Stimulated activated effector memory CD8-positive, alpha-beta T cell treated with anti-CD3 and anti-CD28 coated beads, Interleukin-12 subunit alpha, Interleukin-12 subunit beta, amount 100 ng/mL, for 72 hours (primary cell): ENCODE measurements at regions not wholly inside any gene's neighbourhood (a gene's known extent, or its start where the extent isn't known, plus 50 kb on each side); places are given as distances from the start of the nearest gene placed in this dataset.

Experiments used
- ATAC-seq: fragments of 150-1000 bp; cut with Tn5 transposase; 2 replicates; pipeline ENCODE4 v1.10.0; 2021
- DNase-seq, 2 donors: peaks; one replicate each; pipeline ENCODE4 v3.0.0; 2021 to 2022; ENCODE audit warnings: low spot score in 2 of 2
- H3K27ac Mint-ChIP-seq: one replicate; pipeline ENCODE4 v1.8.0; 2022; ENCODE audit warnings: mild to moderate bottlenecking, mixed read lengths
- H3K36me3 Mint-ChIP-seq: one replicate; pipeline ENCODE4 v1.8.0; 2022; ENCODE audit warnings: mild to moderate bottlenecking, mixed read lengths
- H3K4me1 Mint-ChIP-seq: one replicate; pipeline ENCODE4 v1.8.0; 2022; ENCODE audit warnings: mixed read lengths
- H3K4me3 Mint-ChIP-seq: one replicate; pipeline ENCODE4 v1.8.0; 2022; ENCODE audit warnings: mild to moderate bottlenecking, mixed read lengths
- H3K9me3 Mint-ChIP-seq: one replicate; pipeline ENCODE4 v1.8.0; 2022; ENCODE audit warnings: mixed read lengths

GRCh38 chr6:30396833-30397479, 52.0 kb downstream of the RPP21 start:
- peak; percentile 87 to 93 for DNase-seq
- H3K27ac Mint-ChIP-seq = no peak overlapping the region
- no peaks in the 10 kb centered on the region for H3K9me3 Mint-ChIP-seq
- H3K36me3 Mint-ChIP-seq = no peaks in the 10 kb centered on the region
- H3K4me3 Mint-ChIP-seq = no peak overlapping the region
- no peaks in the 10 kb centered on the region for H3K4me1 Mint-ChIP-seq
- peak; percentile 97 for ATAC-seq

- no peak for ATAC-seq
- Mint-ChIP-seq H3K36me3 (no peaks in the 10 kb centered on the region), H3K4me3 (no peak overlapping the region), H3K27ac (no peak overlapping the region), H3K4me1 (no peaks in the 10 kb centered on the region), H3K9me3 (no peaks in the 10 kb centered on the region)
- DNase-seq = no peak
These were observed 52.7 kb downstream of the RPP21 start for GRCh38 chr6:30397697-30398096.

GRCh38 chr6:30399390-30400058, 54.6 kb downstream of the RPP21 start:
- Mint-ChIP-seq H3K4me1 (no peaks in the 10 kb centered on the region), H3K9me3 (no peaks in the 10 kb centered on the region), H3K27ac (no peak overlapping the region), H3K36me3 (no peaks in the 10 kb centered on the region), H3K4me3 (no peak overlapping the region)
- DNase-seq (no peak), ATAC-seq (peak; percentile 44)

GRCh38 chr6:30405934-30406333, 61.0 kb downstream of the RPP21 start:
- DNase-seq = no peak
- Mint-ChIP-seq H3K9me3 (peaks cover 8% of the 10 kb centered on the region), H3K4me3 (no peak overlapping the region), H3K27ac (no peak overlapping the region), H3K4me1 (no peaks in the 10 kb centered on the region), H3K36me3 (no peaks in the 10 kb centered on the region)
- no peak for ATAC-seq

GRCh38 chr6:30409184-30409583, 64.2 kb downstream of the RPP21 start:
- H3K4me3 Mint-ChIP-seq = no peak overlapping the region
- DNase-seq (no peak), ATAC-seq (no peak)
- H3K4me1 Mint-ChIP-seq = peaks cover 12% of the 10 kb centered on the region
- H3K9me3 Mint-ChIP-seq = peaks cover 8% of the 10 kb centered on the region
- no peaks in the 10 kb centered on the region for H3K36me3 Mint-ChIP-seq
- no peak overlapping the region for H3K27ac Mint-ChIP-seq

- Mint-ChIP-seq H3K36me3 (no peaks in the 10 kb centered on the region), H3K4me1 (peaks cover 13% of the 10 kb centered on the region), H3K27ac (no peak overlapping the region), H3K4me3 (peak overlapping the region; percentile 37), H3K9me3 (peaks cover 8% of the 10 kb centered on the region)
- DNase-seq = peak; percentile 44 to 76
- peak; percentile 66 for ATAC-seq
These were observed 66.7 kb downstream of the RPP21 start for GRCh38 chr6:30411515-30412207.

GRCh38 chr6:30418448-30418847, 70.9 kb upstream of the HLA-E start:
- no peak overlapping the region for H3K4me3 Mint-ChIP-seq
- peaks cover 6% of the 10 kb centered on the region for H3K4me1 Mint-ChIP-seq
- no peak overlapping the region for H3K27ac Mint-ChIP-seq
- ATAC-seq (no peak), DNase-seq (no peak)
- no peaks in the 10 kb centered on the region for H3K36me3 Mint-ChIP-seq
- H3K9me3 Mint-ChIP-seq = no peaks in the 10 kb centered on the region

- ATAC-seq = no peak
- no peak for DNase-seq
- H3K27ac Mint-ChIP-seq = no peak overlapping the region
- H3K4me1 Mint-ChIP-seq = no peaks in the 10 kb centered on the region
- H3K9me3 Mint-ChIP-seq = peaks cover 3% of the 10 kb centered on the region
- H3K4me3 Mint-ChIP-seq = no peak overlapping the region
- H3K36me3 Mint-ChIP-seq = no peaks in the 10 kb centered on the region
These were observed 64.8 kb upstream of the HLA-E start for GRCh38 chr6:30424549-30424948.
